ENCODE measurements at regions not wholly inside any gene's neighbourhood (a gene's known extent, or its start where the extent isn't known, plus 50 kb on each side); places are given as distances from the start of the nearest gene placed in this dataset.

DNA sequence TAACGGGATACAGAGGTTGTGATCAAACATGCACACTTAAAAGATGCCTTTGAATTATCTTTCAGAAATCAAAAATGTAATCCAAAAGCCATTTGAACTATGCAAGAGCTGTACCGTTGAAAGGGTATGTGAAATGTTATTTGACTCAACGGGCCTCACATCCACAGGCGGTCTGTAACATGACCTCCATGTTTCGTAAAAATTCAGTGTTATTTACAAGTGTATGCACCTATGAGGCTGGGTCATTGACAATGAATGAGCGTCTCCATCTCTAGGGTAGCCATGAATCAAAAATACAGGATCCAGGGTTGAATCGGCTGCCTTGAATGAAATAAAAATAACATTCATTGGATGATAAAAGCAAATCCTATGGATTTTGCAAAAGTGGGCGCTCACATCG, 100.1 kb downstream of the CRLF2 start:
- Histone ChIP-seq H3K4me1 (replicated peaks in 1 of 4; ENCODE audit: control insufficient read depth in 3 of 4, insufficient read depth in 4 of 4, low read length in 3 of 4) (peaks cover 5 to 25% (median 19%) of the 10 kb centered on the region in 4 experiments), H3K27me3 (replicated peaks in 1 of 4; ENCODE audit: control insufficient read depth in 3 of 4, extremely low read depth in 1 of 4, insufficient read depth in 3 of 4, low read length in 3 of 4) (no peaks in the 10 kb centered on the region), H4K5ac (ENCODE audit: insufficient read length, low read depth, low read length) (peak overlapping the region; percentile 54), H2BK12ac (ENCODE audit: low read depth, low read length) (no peak overlapping the region), H4K8ac (ENCODE audit: extremely low read depth, insufficient read depth, low read length) (no peak overlapping the region), H3K4me2 (ENCODE audit: insufficient read depth in 1 of 2, low read depth in 2 of 2, low read length in 2 of 2) (peak overlapping the region; percentile 67 to 74), H3K4me3 (ENCODE audit: extremely low read depth in 1 of 4, insufficient read depth in 2 of 4, low read depth in 3 of 4, low read length in 4 of 4) (peak overlapping the region; percentile 7 to 41 (median 14); a peak in 4 of 8 replicates), H2BK120ac (replicated peaks; ENCODE audit: low read depth, low read length) (peak overlapping the region; percentile 30), H3K79me1 (ENCODE audit: low read depth, low read length) (peaks cover 3% of the 10 kb centered on the region; the same call in 1 of the 2 replicates), H3K56ac (replicated peaks; ENCODE audit: insufficient read length, low read depth, low read length) (no peak overlapping the region), H3K79me2 (ENCODE audit: control insufficient read depth in 1 of 2, insufficient read depth in 2 of 2, low read length in 2 of 2) (no peaks in the 10 kb centered on the region; a peak in 1 of 4 replicates), H3K23me2 (ENCODE audit: low read depth, low read length) (peaks cover 11% of the 10 kb centered on the region), H2BK5ac (ENCODE audit: low read depth, low read length) (peak overlapping the region; percentile 94; the same call in 1 of the 2 replicates), H3K36me3 (ENCODE audit: control insufficient read depth in 2 of 4, insufficient read depth in 4 of 4, low read length in 3 of 4) (no peaks in the 10 kb centered on the region; a peak in 1 of 8 replicates), H4K20me1 (replicated peaks in 1 of 2; ENCODE audit: control insufficient read depth in 1 of 2, insufficient read depth in 2 of 2, low read length in 2 of 2) (peaks cover 0 to 2% of the 10 kb centered on the region in 2 experiments), H3K9me3 (ENCODE audit: insufficient read depth in 2 of 2, low read depth in 1 of 2, low read length in 1 of 2) (no peaks in the 10 kb centered on the region), H3K23ac (ENCODE audit: insufficient read length) (no peak overlapping the region), H3K18ac (ENCODE audit: extremely low read depth, low read length) (no peak overlapping the region; the same call in 1 of the 2 replicates), H3K9ac (replicated peaks in 1 of 4; ENCODE audit: extremely low read depth in 1 of 4, low read depth in 3 of 4, low read length in 3 of 4) (no peak overlapping the region), H3K14ac (ENCODE audit: insufficient read length) (no peak overlapping the region), H2AFZ (ENCODE audit: low read length) (no peak overlapping the region), H2BK15ac (ENCODE audit: low read length) (no peak overlapping the region), H4K91ac (replicated peaks; ENCODE audit: insufficient read length, low read length) (peak overlapping the region; percentile 31), H2BK20ac (ENCODE audit: low read length) (no peak overlapping the region; the same call in 1 of the 2 replicates), H2AK5ac (ENCODE audit: low read depth, low read length) (no peak overlapping the region), H3K27ac (ENCODE audit: low read depth, low read length) (no peak overlapping the region), H3K4ac (replicated peaks; ENCODE audit: insufficient read length, low read depth, low read length) (peak overlapping the region; percentile 36)
- POLR2A ChIA-PET (ENCODE audit: partially characterized antibody): no interaction called here
- FAIRE-seq (peak; percentile 19), DNase-seq (ENCODE audit: low read depth in 1 of 2, low spot score in 2 of 2) (no peak)
- WGBS, 2 experiments (ENCODE audit: extremely low coverage in 1 of 2, insufficient coverage in 1 of 2, insufficient read length in 1 of 2, insufficient replicate concordance in 2 of 2, low coverage in 1 of 2, low lambda C conversion rate in 2 of 2, missing lambda C conversion rate in 1 of 2): 9% methylated on average over 9 of the region's 9 CpGs; no CpG with 5 or more reads in 1 of the 2 experiments
- CTCF ChIA-PET (ENCODE audit: partially characterized antibody): no interaction called here
- TF ChIP-seq KDM5A (IDR thresholded peaks at IDR 0.05; ENCODE audit: low read length) (no peak), CHD1 (IDR thresholded peaks at IDR 0.05; ENCODE audit: low read depth, low read length) (no peak), SP1 (IDR thresholded peaks at IDR 0.05; ENCODE audit: low read depth, low read length) (no peak), TAF7 (optimal IDR thresholded peaks at IDR 0.05; ENCODE audit: borderline replicate concordance, low read depth, low read length) (no peak), POU5F1 (IDR thresholded peaks at IDR 0.05; ENCODE audit: low read depth, low read length) (no peak), TEAD4 (IDR thresholded peaks at IDR 0.05; ENCODE audit: low read depth, low read length) (no peak), KDM1A (IDR thresholded peaks at IDR 0.05; ENCODE audit: borderline replicate concordance, low read length) (no peak), JUN (IDR thresholded peaks at IDR 0.05; ENCODE audit: low read depth, low read length) (no peak), CTBP2 (IDR thresholded peaks at IDR 0.05; ENCODE audit: borderline replicate concordance, insufficient read depth, insufficient read length, low read length) (no peak), TBP (IDR thresholded peaks at IDR 0.05; ENCODE audit: low read depth, low read length) (no peak), BCL11A (IDR thresholded peaks at IDR 0.05; ENCODE audit: low read depth in 2 of 2, low read length in 2 of 2) (no peak)
- TF ChIP-seq, protein P1, sequence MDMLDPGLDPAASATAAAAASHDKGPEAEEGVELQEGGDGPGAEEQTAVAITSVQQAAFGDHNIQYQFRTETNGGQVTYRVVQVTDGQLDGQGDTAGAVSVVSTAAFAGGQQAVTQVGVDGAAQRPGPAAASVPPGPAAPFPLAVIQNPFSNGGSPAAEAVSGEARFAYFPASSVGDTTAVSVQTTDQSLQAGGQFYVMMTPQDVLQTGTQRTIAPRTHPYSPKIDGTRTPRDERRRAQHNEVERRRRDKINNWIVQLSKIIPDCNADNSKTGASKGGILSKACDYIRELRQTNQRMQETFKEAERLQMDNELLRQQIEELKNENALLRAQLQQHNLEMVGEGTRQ (IDR thresholded peaks at IDR 0.05; ENCODE audit: low read length): no peak

Data from H1 (cell line).